Upper lobe of left lung (tissue), 4 donors: ENCODE measurements at regions not wholly inside any gene's neighbourhood (a gene's known extent, or its start where the extent isn't known, plus 50 kb on each side); places are given as distances from the start of the nearest gene placed in this dataset.

ENCODE experiments used
- POLR2A ChIP-seq, 4 donors: fragments of 450-650 bp; IDR thresholded peaks; one replicate each; pipeline ENCODE4 v1.5.1; 2016 to 2017; ENCODE audit warnings: antibody characterized with exemption in 4 of 4, mild to moderate bottlenecking in 2 of 4
- TF ChIP-seq, protein P1 (sequence below), 6 experiments: fragments of 450-650 bp in 4 of 6; fragments of 200-600 bp in 2 of 6; sonication (generic) in 2 of 6; IDR thresholded peaks; one replicate each; pipeline ENCODE4 v1.5.1; 2016 to 2019; ENCODE audit warnings: antibody characterized with exemption in 6 of 6

DNA sequence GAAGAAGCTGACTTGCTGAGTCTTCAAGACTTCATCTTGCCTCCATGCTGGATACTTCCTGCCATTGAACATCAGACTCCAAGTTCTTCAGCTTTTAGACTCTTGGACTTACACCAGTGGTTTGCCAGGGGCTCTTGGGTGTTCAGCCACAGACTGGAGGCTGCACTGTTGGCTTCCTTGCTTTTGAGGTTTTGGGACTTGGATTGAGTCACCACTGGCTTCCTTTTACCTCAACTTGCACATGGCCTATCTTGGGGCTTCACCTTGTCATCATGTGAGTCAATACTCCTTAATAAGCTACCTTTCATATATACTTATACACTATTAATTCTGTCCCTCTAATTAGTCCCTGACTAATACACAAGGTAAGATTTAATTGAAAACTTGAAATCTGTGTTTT lies 361.7 kb upstream of the SEMA3C start:
- TF ChIP-seq, protein P1, sequence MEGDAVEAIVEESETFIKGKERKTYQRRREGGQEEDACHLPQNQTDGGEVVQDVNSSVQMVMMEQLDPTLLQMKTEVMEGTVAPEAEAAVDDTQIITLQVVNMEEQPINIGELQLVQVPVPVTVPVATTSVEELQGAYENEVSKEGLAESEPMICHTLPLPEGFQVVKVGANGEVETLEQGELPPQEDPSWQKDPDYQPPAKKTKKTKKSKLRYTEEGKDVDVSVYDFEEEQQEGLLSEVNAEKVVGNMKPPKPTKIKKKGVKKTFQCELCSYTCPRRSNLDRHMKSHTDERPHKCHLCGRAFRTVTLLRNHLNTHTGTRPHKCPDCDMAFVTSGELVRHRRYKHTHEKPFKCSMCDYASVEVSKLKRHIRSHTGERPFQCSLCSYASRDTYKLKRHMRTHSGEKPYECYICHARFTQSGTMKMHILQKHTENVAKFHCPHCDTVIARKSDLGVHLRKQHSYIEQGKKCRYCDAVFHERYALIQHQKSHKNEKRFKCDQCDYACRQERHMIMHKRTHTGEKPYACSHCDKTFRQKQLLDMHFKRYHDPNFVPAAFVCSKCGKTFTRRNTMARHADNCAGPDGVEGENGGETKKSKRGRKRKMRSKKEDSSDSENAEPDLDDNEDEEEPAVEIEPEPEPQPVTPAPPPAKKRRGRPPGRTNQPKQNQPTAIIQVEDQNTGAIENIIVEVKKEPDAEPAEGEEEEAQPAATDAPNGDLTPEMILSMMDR (IDR thresholded peaks at IDR 0.05), result no peak
- TF ChIP-seq POLR2A (IDR thresholded peaks at IDR 0.05), result no peak
